ENCODE measurements at regions not wholly inside any gene's neighbourhood (a gene's known extent, or its start where the extent isn't known, plus 50 kb on each side); places are given as distances from the start of the nearest gene placed in this dataset.

GRCh38 chr15:59876140-59876539 is 128.0 kb upstream of the FOXB1 start:
- no CpG with 5 or more reads among the region's 5 CpGs for WGBS (ENCODE audit: extremely low coverage, insufficient read length, low lambda C conversion rate)
- Histone ChIP-seq H4K8ac (replicated peaks; ENCODE audit: insufficient read length, low read depth, low read length) (no peak overlapping the region), H2BK12ac (ENCODE audit: insufficient read length, low read depth, low read length) (no peak overlapping the region)

More at GRCh38 chr15:59876140-59876539, 128.0 kb upstream of the FOXB1 start:
- no peak overlapping the region for H4K91ac ChIP-seq (ENCODE audit: insufficient read length, low read depth, low read length)
- H3K23ac ChIP-seq (ENCODE audit: insufficient read length, low read depth, low read length), result no peak overlapping the region
- no peak overlapping the region for H3K4me2 ChIP-seq (ENCODE audit: insufficient read depth, insufficient read length, low read length)
- no peak overlapping the region for H4K5ac ChIP-seq (ENCODE audit: insufficient read length, low read depth, low read length)
- no peak for DNase-seq
- H2AK5ac ChIP-seq (ENCODE audit: insufficient read length, low read length), result no peak overlapping the region
- no peaks in the 10 kb centered on the region for H3K79me1 ChIP-seq (ENCODE audit: insufficient read depth, low read depth, low read length, poor library complexity, severe bottlenecking)
- peaks cover 9 to 28% of the 10 kb centered on the region in 2 experiments for H3K4me1 Mint-ChIP-seq
- no peak overlapping the region for H2BK120ac ChIP-seq (ENCODE audit: low read depth, low read length, poor library complexity, severe bottlenecking)
- no peak overlapping the region for H3K9ac ChIP-seq (ENCODE audit: extremely low read depth, insufficient read length, low read length)
- no peak overlapping the region for H3T11ph ChIP-seq (ENCODE audit: low read length)
- TF ChIP-seq CTCF (conservative IDR thresholded peaks at IDR 0.05), result no peak
- H3K4ac ChIP-seq (ENCODE audit: low read depth, low read length), result no peak overlapping the region
- H3K9me3 ChIP-seq (ENCODE audit: control insufficient read depth, low read depth, low read length), result no peaks in the 10 kb centered on the region
- no peaks in the 10 kb centered on the region for H3K23me2 ChIP-seq (ENCODE audit: insufficient read length, low read depth, low read length, poor library complexity, severe bottlenecking)
- H2AFZ ChIP-seq (ENCODE audit: low read length), result no peak overlapping the region
- H3K27ac ChIP-seq (ENCODE audit: insufficient read length, low read depth, low read length), result no peak overlapping the region
- H3K18ac ChIP-seq (ENCODE audit: insufficient read length, low read depth, low read length), result no peak overlapping the region
- H3K56ac ChIP-seq (ENCODE audit: insufficient read length, low read depth, low read length), result no peak overlapping the region
- no peak overlapping the region for H3K4me3 Mint-ChIP-seq
- no peaks in the 10 kb centered on the region for H3K9me3 Mint-ChIP-seq
- no peak overlapping the region for H3K27ac Mint-ChIP-seq
- H3K27me3 ChIP-seq (ENCODE audit: insufficient read depth, low read length), result no peaks in the 10 kb centered on the region
- H3K79me2 ChIP-seq (ENCODE audit: insufficient read depth, low read length), result no peaks in the 10 kb centered on the region
- H3K27me3 Mint-ChIP-seq (ENCODE audit: low read depth), result no peaks in the 10 kb centered on the region
- no peaks in the 10 kb centered on the region for H3K36me3 Mint-ChIP-seq (ENCODE audit: insufficient read depth in 1 of 3, low read depth in 3 of 3)
- H2BK5ac ChIP-seq (ENCODE audit: insufficient read length, low read length), result no peak overlapping the region
- H3K4me1 ChIP-seq (ENCODE audit: insufficient read depth, low read length), result no peaks in the 10 kb centered on the region; the same call in 1 of the 2 replicates
- no peak overlapping the region for H2BK20ac ChIP-seq (ENCODE audit: low read depth, low read length, poor library complexity, severe bottlenecking)
- no peak overlapping the region for H2BK15ac ChIP-seq (ENCODE audit: low read depth, low read length)
- H3K14ac ChIP-seq (ENCODE audit: insufficient read depth, low read length), result no peak overlapping the region
- H4K20me1 ChIP-seq (ENCODE audit: control insufficient read depth, insufficient read depth, insufficient read length), result no peaks in the 10 kb centered on the region

Data from H9 (cell line).